ENCODE measurements at regions not wholly inside any gene's neighbourhood (a gene's known extent, or its start where the extent isn't known, plus 50 kb on each side); places are given as distances from the start of the nearest gene placed in this dataset.

GRCh38 chr7:106419455-106420182 lies 134.8 kb upstream of the NAMPT start:
- no peak for DNase-seq (ENCODE audit: low read depth)

- DNase-seq (ENCODE audit: low read depth) = no peak
Observed at GRCh38 chr7:106418526-106418925, 133.7 kb upstream of the NAMPT start.

GRCh38 chr7:106418094-106418493 lies 133.3 kb upstream of the NAMPT start:
- no peak for DNase-seq (ENCODE audit: low read depth)

DNA sequence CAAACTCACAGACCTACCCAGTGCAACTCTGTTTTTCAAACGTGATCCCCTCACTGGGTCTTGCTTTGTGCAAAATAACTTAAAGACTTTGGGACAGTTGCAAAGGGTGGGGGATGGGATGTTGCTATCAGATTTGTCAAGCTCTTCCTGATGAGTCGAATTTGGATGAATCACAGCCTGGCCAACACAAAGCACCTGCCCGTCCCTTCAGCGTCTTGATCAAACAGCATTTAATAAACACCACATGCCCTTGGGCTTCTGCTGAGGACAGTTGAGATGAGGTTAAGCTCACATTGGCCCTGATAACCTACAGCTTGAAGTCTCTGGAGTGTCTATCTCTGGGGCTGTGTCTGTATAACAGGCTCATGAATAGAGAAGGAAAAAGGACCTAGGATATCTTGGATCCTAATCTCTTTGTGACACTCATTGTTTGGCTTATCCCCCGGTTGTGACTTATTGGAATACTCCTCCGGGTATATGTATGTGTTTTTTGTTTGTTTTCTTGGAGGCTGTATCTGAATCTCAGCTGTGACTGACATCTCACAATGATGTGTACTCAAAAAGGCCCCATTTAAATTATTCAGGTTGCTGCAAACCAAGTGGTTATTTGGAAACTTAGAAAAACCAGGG lies 132.6 kb upstream of the NAMPT start:
- DNase-seq (ENCODE audit: low read depth) = no peak

GRCh38 chr7:106416430-106416829 lies 131.6 kb upstream of the NAMPT start:
- no peak for DNase-seq (ENCODE audit: low read depth)

DNA sequence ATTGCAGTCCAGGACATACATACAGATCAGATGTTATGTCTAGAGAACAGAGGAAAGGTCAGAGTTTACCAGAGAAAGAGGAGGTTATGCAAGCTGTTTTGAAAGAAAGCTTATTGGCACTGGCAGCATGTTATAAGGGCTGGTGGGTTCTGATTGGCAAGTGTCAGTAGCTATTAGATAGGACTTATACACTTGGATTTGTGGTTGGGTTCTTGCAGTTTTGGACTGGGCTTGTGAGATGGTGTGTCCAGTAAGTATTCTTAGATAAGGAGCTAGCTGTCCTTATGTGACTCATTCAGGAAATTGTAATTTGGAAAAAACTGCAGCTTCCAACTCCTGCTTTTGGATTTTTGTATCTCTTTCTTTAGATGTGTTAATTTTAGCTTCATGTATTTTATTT lies 130.7 kb upstream of the NAMPT start:
- no peak for DNase-seq (ENCODE audit: low read depth)

DNA sequence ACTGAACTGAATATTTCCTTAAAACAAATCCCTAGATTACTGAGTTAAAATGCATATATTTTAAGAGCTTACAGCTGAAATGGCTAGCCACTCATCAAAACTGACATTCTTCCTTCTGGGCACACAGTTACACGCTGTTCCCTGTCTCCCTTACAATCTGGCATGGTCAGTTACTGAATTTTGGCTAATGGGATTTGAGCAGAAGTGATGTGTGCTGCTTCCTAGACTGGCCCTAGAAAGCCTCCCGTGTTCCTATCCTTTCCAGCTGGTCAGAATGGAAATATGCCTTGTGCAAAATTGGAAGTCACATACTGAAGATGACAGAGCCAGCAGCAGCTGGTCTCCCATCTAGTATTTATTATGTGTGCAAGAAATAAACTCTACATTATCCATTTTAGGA lies 128.7 kb upstream of the NAMPT start:
- no peak for DNase-seq (ENCODE audit: low read depth)

DNA sequence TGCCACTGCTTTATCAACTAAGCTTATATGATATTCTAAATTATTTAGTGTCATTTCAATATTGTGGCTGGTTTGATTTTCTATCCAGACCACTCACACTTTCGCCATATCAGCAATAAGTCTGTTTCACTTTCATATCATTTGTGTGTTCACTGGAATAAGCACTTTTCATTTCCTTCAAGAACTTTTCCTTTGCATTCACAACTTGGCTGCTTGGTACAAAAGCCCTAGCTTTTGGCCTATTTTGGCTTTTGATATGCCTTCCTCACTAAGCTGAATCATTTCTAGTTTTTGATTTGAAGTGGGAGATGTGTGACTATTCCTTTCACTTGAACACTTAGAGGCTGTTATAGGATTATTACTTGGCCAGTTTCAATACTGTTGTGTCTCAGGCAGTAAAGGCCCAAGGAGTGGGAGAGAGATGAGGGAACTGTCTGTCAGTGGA lies 120.9 kb upstream of the NAMPT start:
- DNase-seq (ENCODE audit: low read depth) = no peak

- DNase-seq (ENCODE audit: low read depth) = no peak
Observed at GRCh38 chr7:106402898-106403297, 118.1 kb upstream of the NAMPT start.

GRCh38 chr7:106400923-106401322 lies 116.1 kb upstream of the NAMPT start:
- DNase-seq (ENCODE audit: low read depth) = no peak

DNA sequence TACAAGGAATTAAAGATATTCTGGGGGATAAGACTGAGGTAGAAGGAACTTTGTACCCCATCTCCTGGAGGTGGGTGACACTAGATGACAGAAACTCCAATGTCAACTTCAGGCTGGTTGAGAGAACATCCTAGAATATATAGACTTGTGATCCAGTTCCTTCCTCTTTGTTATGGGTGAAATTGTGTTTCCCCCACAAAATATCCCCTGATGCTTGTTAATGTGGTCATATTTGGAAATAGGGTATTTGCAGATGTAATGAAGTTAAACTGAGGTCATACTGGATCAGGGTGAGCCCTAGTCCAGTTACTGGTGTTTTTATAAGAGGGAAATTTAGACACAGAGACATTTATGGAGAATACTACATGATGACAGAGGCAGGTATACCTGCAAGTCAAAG lies 114.0 kb upstream of the NAMPT start:
- DNase-seq (ENCODE audit: low read depth) = no peak

GRCh38 chr7:106397994-106398393 lies 113.2 kb upstream of the NAMPT start:
- no peak for DNase-seq (ENCODE audit: low read depth)

GRCh38 chr7:106394526-106394925 lies 109.7 kb upstream of the NAMPT start:
- no peak for DNase-seq (ENCODE audit: low read depth)

- no peak for DNase-seq (ENCODE audit: low read depth)
Observed at GRCh38 chr7:106393564-106394251, 108.9 kb upstream of the NAMPT start.

- DNase-seq (ENCODE audit: low read depth) = no peak
Observed at GRCh38 chr7:106392590-106392989, 107.8 kb upstream of the NAMPT start.

- DNase-seq (ENCODE audit: low read depth) = no peak
Observed at GRCh38 chr7:106392144-106392543, 107.4 kb upstream of the NAMPT start.

DNA sequence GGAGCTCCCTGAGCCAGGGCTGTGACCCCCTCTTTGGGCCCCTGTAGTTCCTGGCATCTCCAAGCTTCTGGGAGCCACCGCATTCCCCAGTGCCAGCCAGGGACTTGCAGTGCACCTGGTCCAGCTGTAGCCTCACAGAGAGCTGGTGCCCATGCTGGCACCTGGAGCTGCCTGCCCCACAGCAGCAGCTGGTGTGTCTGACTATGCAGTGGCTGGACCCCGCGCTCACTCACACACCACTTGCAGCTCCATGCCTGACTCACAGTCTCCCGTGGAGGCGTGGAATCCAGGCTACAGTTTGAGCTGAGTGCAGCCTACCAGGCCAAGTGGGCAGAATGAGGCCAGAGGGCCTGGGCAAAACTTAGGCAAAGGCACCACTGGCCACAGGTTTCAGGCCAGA lies 102.2 kb upstream of the NAMPT start:
- DNase-seq (ENCODE audit: low read depth) = no peak

GRCh38 chr7:106384373-106384772 lies 99.6 kb upstream of the NAMPT start:
- no peak for DNase-seq (ENCODE audit: low read depth)

- DNase-seq (ENCODE audit: low read depth) = no peak
Observed at GRCh38 chr7:106382929-106383328, 98.1 kb upstream of the NAMPT start.

- no peak for DNase-seq (ENCODE audit: low read depth)
Observed at GRCh38 chr7:106382129-106382528, 97.3 kb upstream of the NAMPT start.

- no peak for DNase-seq (ENCODE audit: low read depth)
Observed at GRCh38 chr7:106381252-106381651, 96.5 kb upstream of the NAMPT start.

GRCh38 chr7:106377847-106378361 lies 93.1 kb upstream of the NAMPT start:
- no peak for DNase-seq (ENCODE audit: low read depth)
